Upper lobe of left lung (tissue), 6 donors: ENCODE measurements at regions not wholly inside any gene's neighbourhood (a gene's known extent, or its start where the extent isn't known, plus 50 kb on each side); places are given as distances from the start of the nearest gene placed in this dataset.

ENCODE experiments used
- ATAC-seq, 2 donors: fragments of 200-7000 bp; cut with Tn5 transposase; one replicate each; pipeline ENCODE4 v1.9.1; 2022; ENCODE audit warnings: mild to moderate bottlenecking in 2 of 2, moderate library complexity in 2 of 2; ENCODE audit not compliant: low FRiP score in 2 of 2
- DNase-seq, 2 donors: peaks; one replicate each; pipeline ENCODE4 v3.0.0-alpha.2; 2019 to 2020
- H3K27ac ChIP-seq, 4 donors: fragments of 200-600 bp; sonication (generic); one replicate each; pipeline ENCODE4 v1.5.1; 2016 to 2019
- H3K27me3 ChIP-seq, 4 donors: fragments of 200-600 bp; sonication (generic); one replicate each; pipeline ENCODE4 v1.5.1; 2017 to 2019
- H3K36me3 ChIP-seq, 4 donors: fragments of 200-600 bp; sonication (generic); one replicate each; pipeline ENCODE4 v1.5.1; 2016 to 2019
- H3K4me1 ChIP-seq, 4 donors: fragments of 200-600 bp; sonication (generic); one replicate each; pipeline ENCODE4 v1.5.1; 2018 to 2019
- H3K4me3 ChIP-seq, 4 donors: fragments of 200-600 bp; sonication (generic); one replicate each; pipeline ENCODE4 v1.5.1; 2017 to 2019; ENCODE audit warnings: mild to moderate bottlenecking in 2 of 4, moderate library complexity in 1 of 4
- H3K9me3 ChIP-seq, 4 donors: fragments of 200-600 bp; sonication (generic); one replicate each; pipeline ENCODE4 v1.5.1; 2018 to 2019
- CTCF ChIP-seq, 6 experiments: fragments of 450-650 bp in 4 of 6; fragments of 200-600 bp in 2 of 6; sonication (generic) in 2 of 6; IDR thresholded peaks; one replicate each; pipeline ENCODE4 v1.5.1; 2016 to 2019; ENCODE audit warnings: antibody characterized with exemption in 6 of 6
- EP300 ChIP-seq, 4 donors: sonication (generic); formaldehyde crosslinking; IDR thresholded peaks; one replicate each; pipeline ENCODE4 v1.5.1; 2017; ENCODE audit warnings: antibody characterized with exemption in 4 of 4, control low read depth in 2 of 4
- POLR2A ChIP-seq, 4 donors: fragments of 450-650 bp; IDR thresholded peaks; one replicate each; pipeline ENCODE4 v1.5.1; 2016 to 2017; ENCODE audit warnings: antibody characterized with exemption in 4 of 4, mild to moderate bottlenecking in 2 of 4
- POLR2AphosphoS5 ChIP-seq, 2 donors: sonication (generic); formaldehyde crosslinking; IDR thresholded peaks; one replicate each; pipeline ENCODE4 v1.5.1; 2017; ENCODE audit warnings: antibody characterized with exemption in 2 of 2
- WGBS, 2 donors: methylation state at CpG; one replicate each; pipeline ENCODE4 v1.1.5; 2017 to 2018; 5-methylcytosine and 5-hydroxymethylcytosine counted together
- donor health status: DM: no; HTN: no; CAD: no; lungs with moderate emphysema.
- donor health status: DM: no; HTN: yes; CAD: no; lungs with severe emphysema.

GRCh38 chr20:60143261-60143842 is 185.1 kb downstream of the CDH26 start:
- H3K27ac ChIP-seq, result no peak overlapping the region
- whole genome bisulfite sequencing, 2 donors, result 66% methylated on average over 3 of the region's 3 CpGs
- H3K27me3 ChIP-seq, result no peaks in the 10 kb centered on the region
- TF ChIP-seq EP300 (IDR thresholded peaks at IDR 0.05) (no peak), POLR2A (IDR thresholded peaks at IDR 0.05) (no peak), CTCF (IDR thresholded peaks at IDR 0.05) (no peak), POLR2AphosphoS5 (IDR thresholded peaks at IDR 0.05) (no peak)
- peaks cover 0 to 16% (median 3%) of the 10 kb centered on the region in 4 donors for H3K4me1 ChIP-seq
- no peaks in the 10 kb centered on the region for H3K36me3 ChIP-seq
- no peaks in the 10 kb centered on the region for H3K9me3 ChIP-seq
- ATAC-seq (no peak), DNase-seq (no peak)
- no peak overlapping the region for H3K4me3 ChIP-seq

GRCh38 chr20:60144404-60144803 is 186.2 kb downstream of the CDH26 start:
- WGBS, 2 donors, result 93 to 98% methylated on average over 3 of the region's 3 CpGs
- no peak for ATAC-seq
- no peak overlapping the region for H3K4me3 ChIP-seq

GRCh38 chr20:60144974-60145527 is 186.8 kb downstream of the CDH26 start:
- no peak for DNase-seq
- ATAC-seq, result no peak
- no peak for TF ChIP-seq POLR2A (IDR thresholded peaks at IDR 0.05)
- no peak for TF ChIP-seq CTCF (IDR thresholded peaks at IDR 0.05)
- TF ChIP-seq EP300 (IDR thresholded peaks at IDR 0.05), result no peak
- no peak for TF ChIP-seq POLR2AphosphoS5 (IDR thresholded peaks at IDR 0.05)
- H3K27me3 ChIP-seq, result no peaks in the 10 kb centered on the region
- no peaks in the 10 kb centered on the region for H3K36me3 ChIP-seq
- H3K4me3 ChIP-seq, result no peak overlapping the region
- H3K9me3 ChIP-seq, result no peaks in the 10 kb centered on the region
- no peak overlapping the region for H3K27ac ChIP-seq
- H3K4me1 ChIP-seq, result peaks cover 0 to under 1% (median 0%) of the 10 kb centered on the region in 4 donors
- 50 to 64% methylated on average over 5 of the region's 5 CpGs for WGBS, 2 donors

More at GRCh38 chr20:60144404-60144803, 186.2 kb downstream of the CDH26 start:
- Histone ChIP-seq H3K27me3 (no peaks in the 10 kb centered on the region), H3K4me1 (peaks cover 0 to 7% (median 0%) of the 10 kb centered on the region in 4 donors), H3K27ac (no peak overlapping the region), H3K36me3 (no peaks in the 10 kb centered on the region), H3K9me3 (no peaks in the 10 kb centered on the region)
- TF ChIP-seq CTCF (IDR thresholded peaks at IDR 0.05), result no peak
- TF ChIP-seq POLR2AphosphoS5 (IDR thresholded peaks at IDR 0.05), result no peak
- TF ChIP-seq EP300 (IDR thresholded peaks at IDR 0.05), result no peak
- TF ChIP-seq POLR2A (IDR thresholded peaks at IDR 0.05), result no peak
- no peak for DNase-seq

- no peak for DNase-seq
- Histone ChIP-seq H3K9me3 (no peaks in the 10 kb centered on the region), H3K4me1 (no peaks in the 10 kb centered on the region), H3K27me3 (no peaks in the 10 kb centered on the region), H3K36me3 (no peaks in the 10 kb centered on the region), H3K4me3 (no peak overlapping the region), H3K27ac (no peak overlapping the region)
- TF ChIP-seq CTCF (IDR thresholded peaks at IDR 0.05), result no peak
- no peak for TF ChIP-seq POLR2AphosphoS5 (IDR thresholded peaks at IDR 0.05)
- no peak for TF ChIP-seq POLR2A (IDR thresholded peaks at IDR 0.05)
- TF ChIP-seq EP300 (IDR thresholded peaks at IDR 0.05), result no peak
- 85 to 86% methylated on average over 2 of the region's 2 CpGs for WGBS, 2 donors
- no peak for ATAC-seq
These were observed 188.8 kb downstream of the CDH26 start for GRCh38 chr20:60147004-60147403.

DNA sequence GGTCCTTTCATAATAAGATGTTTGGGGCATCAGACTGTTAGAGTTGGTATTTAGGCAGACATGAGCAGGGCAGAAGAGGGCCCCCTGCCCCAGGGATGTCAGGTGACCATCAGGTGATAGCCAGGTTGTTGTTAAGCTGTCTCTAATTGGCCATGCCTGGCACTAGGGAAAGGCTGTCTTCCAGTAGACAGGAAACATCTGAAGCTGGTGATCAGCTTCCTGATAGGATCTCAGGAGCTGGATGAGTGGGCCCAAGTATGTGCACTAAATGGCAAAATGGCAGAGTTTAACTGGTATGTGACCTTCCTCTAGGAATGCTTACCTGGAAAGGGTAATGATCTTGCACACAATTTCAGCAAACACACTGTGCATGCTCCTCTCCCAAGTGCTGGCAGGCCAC is 190.7 kb downstream of the CDH26 start:
- Histone ChIP-seq H3K4me1 (no peaks in the 10 kb centered on the region), H3K36me3 (no peaks in the 10 kb centered on the region), H3K9me3 (no peaks in the 10 kb centered on the region), H3K4me3 (no peak overlapping the region), H3K27ac (no peak overlapping the region), H3K27me3 (no peaks in the 10 kb centered on the region)
- DNase-seq, result no peak
- no peak for ATAC-seq
- TF ChIP-seq POLR2AphosphoS5 (IDR thresholded peaks at IDR 0.05), result no peak
- no peak for TF ChIP-seq POLR2A (IDR thresholded peaks at IDR 0.05)
- no peak for TF ChIP-seq CTCF (IDR thresholded peaks at IDR 0.05)
- TF ChIP-seq EP300 (IDR thresholded peaks at IDR 0.05), result no peak
